ENCODE measurements at regions not wholly inside any gene's neighbourhood (a gene's known extent, or its start where the extent isn't known, plus 50 kb on each side); places are given as distances from the start of the nearest gene placed in this dataset.

DNA sequence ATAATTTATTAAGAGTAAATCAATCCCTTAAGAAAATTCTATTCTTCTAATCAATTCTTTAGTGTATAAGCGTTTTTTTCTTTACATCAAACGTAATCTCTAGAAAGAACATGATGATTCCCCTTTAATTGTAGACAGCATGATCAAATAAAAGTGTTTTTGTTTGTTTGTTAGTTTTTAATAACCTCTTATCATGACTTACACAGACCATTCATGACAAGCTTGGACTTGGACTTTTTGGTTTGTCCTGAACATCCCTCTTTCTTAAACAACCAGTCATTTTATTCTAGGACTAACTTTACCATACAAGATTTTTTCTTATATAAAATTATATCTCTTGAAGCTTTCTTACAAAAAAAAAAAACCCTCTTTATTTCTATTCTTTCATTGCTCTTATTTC lies 344.6 kb upstream of the SPOCK3 start:
- H3K4me3 ChIP-seq, result no peak overlapping the region
- ATAC-seq (no peak), DNase-seq (ENCODE audit: low read depth, low spot score) (no peak), FAIRE-seq (no peak)
- H4K20me1 ChIP-seq (ENCODE audit: control insufficient read depth, insufficient read depth), result no peaks in the 10 kb centered on the region
- H3K9ac ChIP-seq (ENCODE audit: control insufficient read depth, insufficient read depth, low read length), result no peak overlapping the region
- no TSS peak for BruUV-seq (replicated peaks)
- H3K79me2 ChIP-seq (ENCODE audit: control insufficient read depth, insufficient read depth, low read length), result no peaks in the 10 kb centered on the region
- H2AFZ ChIP-seq (ENCODE audit: control insufficient read depth, low read depth, low read length), result no peak overlapping the region
- CTCF ChIA-PET, result interaction anchor here (0.6 to 1.1 kb wide), 2 partner anchors 9 to 15 kb away, joined by 3 read pairs; no protein-coding TSS in a partner anchor
- H3K4me2 ChIP-seq (ENCODE audit: control insufficient read depth, insufficient read depth), result no peak overlapping the region
- no peaks in the 10 kb centered on the region for H3K9me3 ChIP-seq (replicated peaks; ENCODE audit: control insufficient read depth, insufficient read depth, low read length)
- no peaks in the 10 kb centered on the region for H3K36me3 ChIP-seq (ENCODE audit: control insufficient read depth in 2 of 2, insufficient read depth in 2 of 2, low read length in 1 of 2)
- SMC1A ChIA-PET (ENCODE audit: uncharacterized antibody, unreplicated experiment), result no interaction called here
- 0% methylated on average over 2 of the region's 2 CpGs for WGBS (ENCODE audit: insufficient coverage, insufficient replicate concordance, low lambda C conversion rate, missing lambda C conversion rate)
- H3K27ac ChIP-seq (ENCODE audit: control insufficient read depth, insufficient read depth), result no peak overlapping the region
- POLR2A ChIA-PET, result no interaction called here
- RAD21 ChIA-PET (ENCODE audit: unreplicated experiment), result no interaction called here
- in situ Hi-C loops (cut with MboI), result no loop called here
- no peaks in the 10 kb centered on the region for H3K4me1 ChIP-seq (ENCODE audit: control insufficient read depth, insufficient read depth, low read length)
- intact Hi-C loops (cut with micrococcal nuclease; ENCODE audit: unreplicated experiment), result no loop called here
- H3K27me3 ChIP-seq (replicated peaks in 1 of 2; ENCODE audit: control insufficient read depth in 2 of 2, insufficient read depth in 2 of 2, low read length in 1 of 2), result no peaks in the 10 kb centered on the region
- TF ChIP-seq POU2F2 (IDR thresholded peaks at IDR 0.05; ENCODE audit: borderline replicate concordance, low read depth, low read length), result no peak
- no peak for TF ChIP-seq YBX1 (IDR thresholded peaks at IDR 0.05)
- no peak for TF ChIP-seq NFYA (IDR thresholded peaks at IDR 0.05; ENCODE audit: borderline replicate concordance, low read depth, low read length)
- TF ChIP-seq, protein P1, sequence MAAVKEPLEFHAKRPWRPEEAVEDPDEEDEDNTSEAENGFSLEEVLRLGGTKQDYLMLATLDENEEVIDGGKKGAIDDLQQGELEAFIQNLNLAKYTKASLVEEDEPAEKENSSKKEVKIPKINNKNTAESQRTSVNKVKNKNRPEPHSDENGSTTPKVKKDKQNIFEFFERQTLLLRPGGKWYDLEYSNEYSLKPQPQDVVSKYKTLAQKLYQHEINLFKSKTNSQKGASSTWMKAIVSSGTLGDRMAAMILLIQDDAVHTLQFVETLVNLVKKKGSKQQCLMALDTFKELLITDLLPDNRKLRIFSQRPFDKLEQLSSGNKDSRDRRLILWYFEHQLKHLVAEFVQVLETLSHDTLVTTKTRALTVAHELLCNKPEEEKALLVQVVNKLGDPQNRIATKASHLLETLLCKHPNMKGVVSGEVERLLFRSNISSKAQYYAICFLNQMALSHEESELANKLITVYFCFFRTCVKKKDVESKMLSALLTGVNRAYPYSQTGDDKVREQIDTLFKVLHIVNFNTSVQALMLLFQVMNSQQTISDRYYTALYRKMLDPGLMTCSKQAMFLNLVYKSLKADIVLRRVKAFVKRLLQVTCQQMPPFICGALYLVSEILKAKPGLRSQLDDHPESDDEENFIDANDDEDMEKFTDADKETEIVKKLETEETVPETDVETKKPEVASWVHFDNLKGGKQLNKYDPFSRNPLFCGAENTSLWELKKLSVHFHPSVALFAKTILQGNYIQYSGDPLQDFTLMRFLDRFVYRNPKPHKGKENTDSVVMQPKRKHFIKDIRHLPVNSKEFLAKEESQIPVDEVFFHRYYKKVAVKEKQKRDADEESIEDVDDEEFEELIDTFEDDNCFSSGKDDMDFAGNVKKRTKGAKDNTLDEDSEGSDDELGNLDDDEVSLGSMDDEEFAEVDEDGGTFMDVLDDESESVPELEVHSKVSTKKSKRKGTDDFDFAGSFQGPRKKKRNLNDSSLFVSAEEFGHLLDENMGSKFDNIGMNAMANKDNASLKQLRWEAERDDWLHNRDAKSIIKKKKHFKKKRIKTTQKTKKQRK (IDR thresholded peaks at IDR 0.05; ENCODE audit: low read depth, low read length), result no peak
- TF ChIP-seq SRF (IDR thresholded peaks at IDR 0.05; ENCODE audit: low read depth in 2 of 2, low read length in 2 of 2), result no peak
- TF ChIP-seq BRCA1 (IDR thresholded peaks at IDR 0.05; ENCODE audit: low read depth, low read length), result no peak
- no peak for TF ChIP-seq EGR1 (IDR thresholded peaks at IDR 0.05; ENCODE audit: borderline replicate concordance in 1 of 2, low read depth in 2 of 2, low read length in 2 of 2)
- no peak for TF ChIP-seq EP300 (IDR thresholded peaks at IDR 0.05; ENCODE audit: borderline replicate concordance in 1 of 2, control insufficient read depth in 1 of 2, low read depth in 2 of 2, low read length in 2 of 2)
- TF ChIP-seq CREM (IDR thresholded peaks at IDR 0.05; ENCODE audit: low read depth), result no peak
- no peak for TF ChIP-seq GATAD2B (conservative IDR thresholded peaks at IDR 0.05; ENCODE audit: low read depth)
- TF ChIP-seq, protein P2, sequence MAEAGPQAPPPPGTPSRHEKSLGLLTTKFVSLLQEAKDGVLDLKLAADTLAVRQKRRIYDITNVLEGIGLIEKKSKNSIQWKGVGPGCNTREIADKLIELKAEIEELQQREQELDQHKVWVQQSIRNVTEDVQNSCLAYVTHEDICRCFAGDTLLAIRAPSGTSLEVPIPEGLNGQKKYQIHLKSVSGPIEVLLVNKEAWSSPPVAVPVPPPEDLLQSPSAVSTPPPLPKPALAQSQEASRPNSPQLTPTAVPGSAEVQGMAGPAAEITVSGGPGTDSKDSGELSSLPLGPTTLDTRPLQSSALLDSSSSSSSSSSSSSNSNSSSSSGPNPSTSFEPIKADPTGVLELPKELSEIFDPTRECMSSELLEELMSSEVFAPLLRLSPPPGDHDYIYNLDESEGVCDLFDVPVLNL (IDR thresholded peaks at IDR 0.05; ENCODE audit: low read depth, low read length), result no peak
- TF ChIP-seq ETV6 (conservative IDR thresholded peaks at IDR 0.05 in 1 of 2, IDR thresholded peaks at IDR 0.05 in 1 of 2; ENCODE audit: borderline replicate concordance in 1 of 2, low read depth in 1 of 2), result no peak
- TF ChIP-seq, protein P3, sequence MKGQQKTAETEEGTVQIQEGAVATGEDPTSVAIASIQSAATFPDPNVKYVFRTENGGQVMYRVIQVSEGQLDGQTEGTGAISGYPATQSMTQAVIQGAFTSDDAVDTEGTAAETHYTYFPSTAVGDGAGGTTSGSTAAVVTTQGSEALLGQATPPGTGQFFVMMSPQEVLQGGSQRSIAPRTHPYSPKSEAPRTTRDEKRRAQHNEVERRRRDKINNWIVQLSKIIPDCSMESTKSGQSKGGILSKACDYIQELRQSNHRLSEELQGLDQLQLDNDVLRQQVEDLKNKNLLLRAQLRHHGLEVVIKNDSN (IDR thresholded peaks at IDR 0.05; ENCODE audit: borderline replicate concordance, extremely low read length, insufficient read depth, low read depth, low read length), result no peak
- TF ChIP-seq EED (IDR thresholded peaks at IDR 0.05; ENCODE audit: low read depth), result no peak
- TF ChIP-seq HCFC1 (IDR thresholded peaks at IDR 0.05; ENCODE audit: low read length), result no peak
- TF ChIP-seq FOS (IDR thresholded peaks at IDR 0.05; ENCODE audit: borderline replicate concordance, extremely low read depth, insufficient read length), result no peak
- TF ChIP-seq RCOR1 (conservative IDR thresholded peaks at IDR 0.05; ENCODE audit: low read depth, low read length), result no peak
- no peak for TF ChIP-seq BACH1 (IDR thresholded peaks at IDR 0.05; ENCODE audit: borderline replicate concordance)

All from GM12878 (cell line).